ENCODE measurements at regions not wholly inside any gene's neighbourhood (a gene's known extent, or its start where the extent isn't known, plus 50 kb on each side); places are given as distances from the start of the nearest gene placed in this dataset.
"Not testable (repeated sequence)": the region's sequence is repeated elsewhere in the genome, so short reads cannot be mapped to it uniquely, and the experiment has no call there.

DNA sequence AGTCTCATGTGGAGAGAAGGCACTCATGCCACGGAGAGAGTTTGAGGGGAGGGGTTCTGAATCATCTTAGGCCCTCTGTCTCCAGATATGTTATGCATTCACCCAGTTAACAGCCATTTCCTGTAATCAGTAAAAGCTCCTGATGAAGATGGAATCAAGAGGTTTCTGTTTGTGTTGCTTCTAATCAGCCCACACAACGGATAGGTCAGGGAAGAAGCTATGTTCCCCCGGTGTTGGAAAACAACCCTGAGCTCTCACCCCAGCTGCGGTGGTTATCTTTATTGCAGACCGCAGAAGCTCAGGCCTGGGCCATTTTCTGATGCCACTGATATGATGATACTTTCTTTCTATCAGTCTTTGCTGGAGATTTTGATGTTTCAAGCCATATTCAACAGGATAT lies 338.5 kb upstream of the ONECUT1 start:
- Histone ChIP-seq H4K20me1 (ENCODE audit: insufficient read depth, low read length) (no peaks in the 10 kb centered on the region), H3K4me2 (ENCODE audit: low read depth, low read length) (no peak overlapping the region)

GRCh38 chr15:53126144-53126543 lies 336.0 kb upstream of the ONECUT1 start:
- TF ChIP-seq, protein P1, sequence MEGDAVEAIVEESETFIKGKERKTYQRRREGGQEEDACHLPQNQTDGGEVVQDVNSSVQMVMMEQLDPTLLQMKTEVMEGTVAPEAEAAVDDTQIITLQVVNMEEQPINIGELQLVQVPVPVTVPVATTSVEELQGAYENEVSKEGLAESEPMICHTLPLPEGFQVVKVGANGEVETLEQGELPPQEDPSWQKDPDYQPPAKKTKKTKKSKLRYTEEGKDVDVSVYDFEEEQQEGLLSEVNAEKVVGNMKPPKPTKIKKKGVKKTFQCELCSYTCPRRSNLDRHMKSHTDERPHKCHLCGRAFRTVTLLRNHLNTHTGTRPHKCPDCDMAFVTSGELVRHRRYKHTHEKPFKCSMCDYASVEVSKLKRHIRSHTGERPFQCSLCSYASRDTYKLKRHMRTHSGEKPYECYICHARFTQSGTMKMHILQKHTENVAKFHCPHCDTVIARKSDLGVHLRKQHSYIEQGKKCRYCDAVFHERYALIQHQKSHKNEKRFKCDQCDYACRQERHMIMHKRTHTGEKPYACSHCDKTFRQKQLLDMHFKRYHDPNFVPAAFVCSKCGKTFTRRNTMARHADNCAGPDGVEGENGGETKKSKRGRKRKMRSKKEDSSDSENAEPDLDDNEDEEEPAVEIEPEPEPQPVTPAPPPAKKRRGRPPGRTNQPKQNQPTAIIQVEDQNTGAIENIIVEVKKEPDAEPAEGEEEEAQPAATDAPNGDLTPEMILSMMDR (IDR thresholded peaks at IDR 0.05; ENCODE audit: low read length): no peak
- no peak for TF ChIP-seq EZH2 (optimal IDR thresholded peaks at IDR 0.05; ENCODE audit: low read depth, low read length)
- no peaks in the 10 kb centered on the region for H3K4me1 ChIP-seq (ENCODE audit: low read length)
- no peak overlapping the region for H3K4me2 ChIP-seq (ENCODE audit: low read depth, low read length)

More for the DNA sequence above, 338.5 kb upstream of the ONECUT1 start:
- no peak overlapping the region for H3K9ac ChIP-seq (ENCODE audit: low read length)
- H3K79me2 ChIP-seq (ENCODE audit: low read length): no peaks in the 10 kb centered on the region
- no peaks in the 10 kb centered on the region for H3K27me3 ChIP-seq (replicated peaks; ENCODE audit: insufficient read depth, low read length)
- no peaks in the 10 kb centered on the region for H3F3A ChIP-seq (ENCODE audit: insufficient read depth, low read length)
- TF ChIP-seq EZH2phosphoT487 (IDR thresholded peaks at IDR 0.05; ENCODE audit: low read length) (no peak), EZH2 (optimal IDR thresholded peaks at IDR 0.05; ENCODE audit: low read depth, low read length) (no peak)
- TF ChIP-seq, protein P1 (IDR thresholded peaks at IDR 0.05; ENCODE audit: low read length): no peak
- no peak overlapping the region for H3K27ac ChIP-seq (ENCODE audit: low read length)
- H3K36me3 ChIP-seq (replicated peaks; ENCODE audit: insufficient read depth, low read length): no peaks in the 10 kb centered on the region
- H3K9me2 ChIP-seq (replicated peaks; ENCODE audit: insufficient read depth, low read length): no peaks in the 10 kb centered on the region
- no peak overlapping the region for H3K4me3 ChIP-seq (ENCODE audit: low read length)
- DNase-seq: no peak
- H3K9me3 ChIP-seq (replicated peaks; ENCODE audit: insufficient read depth, low read length): no peaks in the 10 kb centered on the region
- no peaks in the 10 kb centered on the region for H3K4me1 ChIP-seq (ENCODE audit: low read length)
- H2AFZ ChIP-seq (ENCODE audit: low read length): no peak overlapping the region

GRCh38 chr15:53122818-53123217 lies 332.7 kb upstream of the ONECUT1 start:
- H3F3A ChIP-seq (ENCODE audit: insufficient read depth, low read length): no peaks in the 10 kb centered on the region
- H3K27me3 ChIP-seq (replicated peaks; ENCODE audit: insufficient read depth, low read length): no peaks in the 10 kb centered on the region
- H3K27ac ChIP-seq (ENCODE audit: low read length): no peak overlapping the region
- no peaks in the 10 kb centered on the region for H4K20me1 ChIP-seq (ENCODE audit: insufficient read depth, low read length)
- TF ChIP-seq EZH2phosphoT487 (IDR thresholded peaks at IDR 0.05; ENCODE audit: low read length) (no peak), EZH2 (optimal IDR thresholded peaks at IDR 0.05; ENCODE audit: low read depth, low read length) (no peak)
- TF ChIP-seq, protein P1 (IDR thresholded peaks at IDR 0.05; ENCODE audit: low read length): no peak
- H3K36me3 ChIP-seq (replicated peaks; ENCODE audit: insufficient read depth, low read length): no peaks in the 10 kb centered on the region
- H3K9ac ChIP-seq (ENCODE audit: low read length): no peak overlapping the region
- no peak for DNase-seq
- H3K9me3 ChIP-seq (replicated peaks; ENCODE audit: insufficient read depth, low read length): no peaks in the 10 kb centered on the region
- no peaks in the 10 kb centered on the region for H3K9me2 ChIP-seq (replicated peaks; ENCODE audit: insufficient read depth, low read length)
- H3K4me3 ChIP-seq (ENCODE audit: low read length): no peak overlapping the region
- H3K4me1 ChIP-seq (ENCODE audit: low read length): no peaks in the 10 kb centered on the region
- H2AFZ ChIP-seq (ENCODE audit: low read length): no peak overlapping the region
- H3K79me2 ChIP-seq (ENCODE audit: low read length): no peaks in the 10 kb centered on the region
- H3K4me2 ChIP-seq (ENCODE audit: low read depth, low read length): no peak overlapping the region

More at GRCh38 chr15:53126144-53126543, 336.0 kb upstream of the ONECUT1 start:
- H3K9me3 ChIP-seq (replicated peaks; ENCODE audit: insufficient read depth, low read length): no peaks in the 10 kb centered on the region
- H2AFZ ChIP-seq (ENCODE audit: low read length): no peak overlapping the region
- H4K20me1 ChIP-seq (ENCODE audit: insufficient read depth, low read length): no peaks in the 10 kb centered on the region
- no peak overlapping the region for H3K9ac ChIP-seq (ENCODE audit: low read length)
- H3K36me3 ChIP-seq (replicated peaks; ENCODE audit: insufficient read depth, low read length): no peaks in the 10 kb centered on the region
- no peaks in the 10 kb centered on the region for H3K79me2 ChIP-seq (ENCODE audit: low read length)
- no peaks in the 10 kb centered on the region for H3F3A ChIP-seq (ENCODE audit: insufficient read depth, low read length)
- H3K27ac ChIP-seq (ENCODE audit: low read length): no peak overlapping the region
- H3K9me2 ChIP-seq (replicated peaks; ENCODE audit: insufficient read depth, low read length): no peaks in the 10 kb centered on the region
- H3K27me3 ChIP-seq (replicated peaks; ENCODE audit: insufficient read depth, low read length): no peaks in the 10 kb centered on the region
- no peak overlapping the region for H3K4me3 ChIP-seq (ENCODE audit: low read length)
- DNase-seq: no peak

GRCh38 chr15:53116915-53117314 lies 326.8 kb upstream of the ONECUT1 start:
- not testable (repeated sequence) for H4K20me1 ChIP-seq (ENCODE audit: insufficient read depth, low read length); H3K79me2 ChIP-seq (ENCODE audit: low read length); H3K36me3 ChIP-seq (replicated peaks; ENCODE audit: insufficient read depth, low read length); H3K4me3 ChIP-seq (ENCODE audit: low read length); H3K27ac ChIP-seq (ENCODE audit: low read length); H2AFZ ChIP-seq (ENCODE audit: low read length); H3K4me2 ChIP-seq (ENCODE audit: low read depth, low read length); DNase-seq; H3K9ac ChIP-seq (ENCODE audit: low read length); H3K9me2 ChIP-seq (replicated peaks; ENCODE audit: insufficient read depth, low read length); H3K4me1 ChIP-seq (ENCODE audit: low read length); H3K27me3 ChIP-seq (replicated peaks; ENCODE audit: insufficient read depth, low read length); H3K9me3 ChIP-seq (replicated peaks; ENCODE audit: insufficient read depth, low read length); H3F3A ChIP-seq (ENCODE audit: insufficient read depth, low read length)

Measured in MM.1S (cell line).